Neuronal stem cell (in vitro differentiated cells): ENCODE measurements at regions not wholly inside any gene's neighbourhood (a gene's known extent, or its start where the extent isn't known, plus 50 kb on each side); places are given as distances from the start of the nearest gene placed in this dataset.

Source experiments
- DNase-seq: peaks from one replicate; pipeline ENCODE4 v3.0.0-alpha.2; 2013; ENCODE audit warnings: low spot score
- H2AFZ ChIP-seq: one replicate; pipeline ENCODE4 v1.6.1; 2013; ENCODE audit warnings: mild to moderate bottlenecking, low read length, inconsistent platforms
- H2AK5ac ChIP-seq: 2 replicates; pipeline ENCODE4 v1.6.1; 2013; ENCODE audit warnings: low read depth, mild to moderate bottlenecking, inconsistent platforms, low read length, moderate library complexity, mixed read lengths
- H2BK120ac ChIP-seq: 2 replicates; pipeline ENCODE4 v1.6.1; 2013; ENCODE audit warnings: low read depth, mild to moderate bottlenecking, inconsistent platforms, low read length, moderate library complexity, mixed read lengths
- H2BK12ac ChIP-seq: one replicate; pipeline ENCODE4 v1.6.1; 2013; ENCODE audit warnings: low read length, inconsistent platforms
- H2BK15ac ChIP-seq: 2 replicates; pipeline ENCODE4 v1.6.1; 2013; ENCODE audit warnings: mild to moderate bottlenecking, low read length, inconsistent platforms, mixed read lengths
- H2BK5ac ChIP-seq: one replicate; pipeline ENCODE4 v1.6.1; 2013; ENCODE audit warnings: inconsistent platforms, mild to moderate bottlenecking, low read length, moderate library complexity
- H3K14ac ChIP-seq: one replicate; pipeline ENCODE4 v1.6.1; 2013; ENCODE audit warnings: low read length, inconsistent platforms
- H3K18ac ChIP-seq: 2 replicates; pipeline ENCODE4 v1.6.1; 2013; ENCODE audit warnings: low read length, inconsistent platforms
- H3K23ac ChIP-seq: 2 replicates; pipeline ENCODE4 v1.6.1; 2013; ENCODE audit warnings: low read depth, mild to moderate bottlenecking, mixed read lengths, low read length, inconsistent platforms; ENCODE audit not compliant: poor library complexity
- H3K27ac ChIP-seq: replicated peaks from 3 replicates; pipeline ENCODE4 v1.5.1; 2013; ENCODE audit warnings: low read length, inconsistent platforms
- H3K27me3 ChIP-seq, 3 experiments: 2 replicates each; pipeline ENCODE4 v1.6.1; 2013; ENCODE audit warnings: low read length in 3 of 3, mild to moderate bottlenecking in 2 of 3, inconsistent platforms in 1 of 3, low read depth in 1 of 3, mixed read lengths in 1 of 3, moderate library complexity in 1 of 3; ENCODE audit not compliant: control insufficient read depth in 3 of 3, insufficient read depth in 3 of 3
- H3K36me3 ChIP-seq, 2 donors: replicated peaks in 1 of 2; 2 replicates each; pipeline ENCODE4 v1.6.1; 2013; ENCODE audit warnings: low read length in 2 of 2; ENCODE audit not compliant: control insufficient read depth in 2 of 2, insufficient read depth in 2 of 2
- H3K4ac ChIP-seq: 2 replicates; pipeline ENCODE4 v1.6.1; 2013; ENCODE audit warnings: inconsistent platforms, mild to moderate bottlenecking, low read length, moderate library complexity
- H3K4me1 ChIP-seq, 2 donors: 1 replicate in 1 of 2; 2 replicates in 1 of 2; pipeline ENCODE4 v1.6.1; 2013; ENCODE audit warnings: low read length in 2 of 2, low read depth in 1 of 2; ENCODE audit not compliant: control insufficient read depth in 2 of 2, insufficient read depth in 1 of 2
- H3K4me2 ChIP-seq: one replicate; pipeline ENCODE4 v1.6.1; 2013; ENCODE audit warnings: mild to moderate bottlenecking, low read length, inconsistent platforms; ENCODE audit not compliant: insufficient read depth, poor library complexity, severe bottlenecking
- H3K4me3 ChIP-seq, 2 donors: 2 replicates each; pipeline ENCODE4 v1.5.1; 2013; ENCODE audit warnings: low read length in 2 of 2, mild to moderate bottlenecking in 2 of 2, inconsistent platforms in 1 of 2, moderate library complexity in 1 of 2
- H3K79me1 ChIP-seq: one replicate; pipeline ENCODE4 v1.6.1; 2013; ENCODE audit warnings: low read depth, mild to moderate bottlenecking, inconsistent platforms, low read length, moderate library complexity
- H3K9ac ChIP-seq: one replicate; pipeline ENCODE4 v1.6.1; 2013; ENCODE audit warnings: mild to moderate bottlenecking, low read depth, low read length, inconsistent platforms; ENCODE audit not compliant: poor library complexity
- H3K9me3 ChIP-seq, 2 donors: replicated peaks in 1 of 2; 2 replicates each; pipeline versions ENCODE3 to v1.6.1; 2013; ENCODE audit warnings: low read length in 2 of 2, mild to moderate bottlenecking in 2 of 2, inconsistent platforms in 1 of 2, low read depth in 1 of 2, mixed read lengths in 1 of 2, moderate library complexity in 1 of 2; ENCODE audit not compliant: control insufficient read depth in 2 of 2, insufficient read depth in 1 of 2
- H4K8ac ChIP-seq: one replicate; pipeline ENCODE4 v1.6.1; 2013; ENCODE audit warnings: low read depth, mild to moderate bottlenecking, inconsistent platforms, low read length, moderate library complexity
- H4K91ac ChIP-seq: one replicate; pipeline ENCODE4 v1.6.1; 2013; ENCODE audit warnings: low read length, low read depth, mild to moderate bottlenecking, inconsistent platforms; ENCODE audit not compliant: poor library complexity
- WGBS, 2 donors: extraction: QIAGEN DNeasy Blood & Tissue Kit; methylation state at CpG; one replicate each; pipeline ENCODE4 v1.1.7; 2013; ENCODE audit warnings: missing lambda C conversion rate in 2 of 2, mixed read lengths in 1 of 2; ENCODE audit not compliant: insufficient read length in 2 of 2, insufficient replicate concordance in 1 of 2; ENCODE audit errors: extremely low coverage in 2 of 2; 5-methylcytosine and 5-hydroxymethylcytosine counted together

DNA sequence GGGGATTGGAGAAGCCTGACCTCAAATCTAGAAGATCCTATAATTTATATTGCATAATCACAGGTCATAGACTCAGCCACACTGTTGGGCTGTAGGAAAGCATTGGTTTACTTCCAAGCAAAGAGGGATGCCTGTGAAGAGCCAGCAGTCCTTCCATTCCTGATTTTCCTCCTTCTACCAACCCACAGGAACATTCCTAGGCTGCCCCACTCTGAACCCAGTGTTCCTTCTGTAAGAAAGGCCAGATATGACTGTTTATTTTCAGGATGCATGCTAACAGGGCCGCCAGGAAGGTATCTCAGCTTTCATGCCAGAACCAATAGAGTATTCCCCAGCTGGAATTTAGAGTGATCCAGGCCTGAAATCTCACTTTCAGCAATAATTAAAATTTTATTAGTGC is 197.1 kb downstream of the ETS1 start:
- Histone ChIP-seq H3K4me1 (peaks cover 6 to 16% of the 10 kb centered on the region in 2 donors), H3K27ac (no peak overlapping the region), H3K4ac (no peak overlapping the region), H2AFZ (no peak overlapping the region), H3K9ac (no peak overlapping the region), H2AK5ac (no peak overlapping the region), H3K9me3 (no peaks in the 10 kb centered on the region), H2BK15ac (no peak overlapping the region), H2BK5ac (no peak overlapping the region), H3K79me1 (no peaks in the 10 kb centered on the region), H3K18ac (no peak overlapping the region), H3K14ac (no peak overlapping the region), H3K4me3 (no peak overlapping the region), H3K4me2 (no peak overlapping the region), H3K23ac (no peak overlapping the region), H2BK120ac (no peak overlapping the region), H2BK12ac (no peak overlapping the region), H4K91ac (no peak overlapping the region), H3K36me3 (no peaks in the 10 kb centered on the region), H4K8ac (no peak overlapping the region), H3K27me3 (no peaks in the 10 kb centered on the region)
- no peak for DNase-seq
- WGBS, 2 donors, result no CpG with 5 or more reads among the region's 1 CpG

DNA sequence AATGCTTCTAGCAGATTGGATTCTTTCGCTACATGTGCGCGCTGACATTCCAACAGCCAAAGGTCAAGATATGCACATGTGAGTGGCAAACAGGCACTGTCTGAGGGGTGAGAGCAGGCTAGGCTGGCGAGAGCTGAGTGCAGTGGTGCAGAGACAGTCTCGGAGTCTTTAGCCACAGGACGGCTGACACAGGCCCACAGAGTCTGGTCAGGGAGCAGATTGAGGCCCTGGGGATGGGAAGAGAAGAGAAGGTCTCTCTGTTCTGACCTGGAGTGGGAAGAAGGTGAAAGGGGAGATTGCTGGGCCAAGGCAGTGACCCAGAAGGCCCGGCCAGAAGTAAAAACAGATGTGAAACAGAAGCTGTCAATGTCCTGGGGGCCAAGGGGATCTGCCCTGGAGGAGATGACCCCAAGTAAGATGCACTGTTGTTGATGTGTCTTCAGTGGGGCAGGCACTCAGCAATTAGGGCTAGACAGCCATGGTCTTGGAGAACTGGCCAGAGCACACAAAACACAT is 197.8 kb downstream of the ETS1 start:
- Histone ChIP-seq H4K8ac (no peak overlapping the region), H3K4me3 (no peak overlapping the region), H3K14ac (no peak overlapping the region), H2BK12ac (no peak overlapping the region), H3K18ac (peak overlapping the region; percentile 11), H3K9me3 (no peaks in the 10 kb centered on the region), H3K36me3 (no peaks in the 10 kb centered on the region), H3K4me1 (peaks cover 6 to 16% of the 10 kb centered on the region in 2 donors), H3K79me1 (no peaks in the 10 kb centered on the region), H3K9ac (no peak overlapping the region), H3K23ac (no peak overlapping the region), H4K91ac (no peak overlapping the region), H2BK120ac (no peak overlapping the region), H3K27me3 (no peaks in the 10 kb centered on the region), H2AFZ (no peak overlapping the region), H3K4me2 (no peak overlapping the region), H2BK5ac (no peak overlapping the region), H2AK5ac (no peak overlapping the region), H3K27ac (no peak overlapping the region), H2BK15ac (no peak overlapping the region), H3K4ac (no peak overlapping the region)
- WGBS, 2 donors, result no CpG with 5 or more reads among the region's 7 CpGs
- no peak for DNase-seq

DNA sequence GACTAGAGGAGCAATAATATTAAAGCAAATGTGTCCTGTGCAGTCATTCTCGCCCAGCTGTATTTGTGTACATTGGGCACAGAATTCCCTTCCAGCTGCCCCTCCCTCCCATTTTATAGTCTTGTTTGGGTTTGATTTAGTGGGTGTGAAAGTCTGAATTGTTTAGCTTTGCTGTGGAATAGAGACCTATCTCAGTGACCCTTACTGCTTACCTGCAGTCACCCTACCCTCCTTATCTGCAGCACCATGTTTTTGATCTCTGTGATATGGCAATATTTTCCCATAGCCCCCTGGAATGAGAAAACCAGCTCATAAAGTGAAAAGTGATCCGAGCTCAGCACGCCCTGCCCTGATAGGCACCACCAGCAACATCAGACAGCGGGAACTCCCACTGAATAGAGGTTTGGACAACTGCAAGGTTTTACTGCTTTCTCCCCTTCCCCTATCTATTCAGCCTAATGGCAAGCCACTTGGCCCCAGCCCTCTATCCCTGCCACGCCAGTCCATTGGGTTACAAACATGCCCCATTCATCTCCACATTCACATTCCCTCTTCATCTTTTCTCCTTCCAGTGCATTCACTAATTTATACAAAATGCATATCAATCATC is 199.0 kb downstream of the ETS1 start:
- DNase-seq, result no peak
- Histone ChIP-seq H3K27ac (no peak overlapping the region), H3K23ac (no peak overlapping the region), H3K14ac (no peak overlapping the region), H4K8ac (no peak overlapping the region), H2BK5ac (no peak overlapping the region), H2BK15ac (no peak overlapping the region), H4K91ac (no peak overlapping the region), H2AFZ (no peak overlapping the region), H3K4me3 (no peak overlapping the region), H3K9ac (no peak overlapping the region), H3K4me1 (peaks cover 6 to 16% of the 10 kb centered on the region in 2 donors), H3K18ac (no peak overlapping the region), H3K27me3 (no peaks in the 10 kb centered on the region), H3K9me3 (no peaks in the 10 kb centered on the region), H3K4ac (no peak overlapping the region), H3K4me2 (no peak overlapping the region), H2BK120ac (no peak overlapping the region), H3K79me1 (no peaks in the 10 kb centered on the region), H3K36me3 (no peaks in the 10 kb centered on the region), H2AK5ac (no peak overlapping the region), H2BK12ac (no peak overlapping the region)
- no CpG with 5 or more reads among the region's 5 CpGs for WGBS, 2 donors

DNA sequence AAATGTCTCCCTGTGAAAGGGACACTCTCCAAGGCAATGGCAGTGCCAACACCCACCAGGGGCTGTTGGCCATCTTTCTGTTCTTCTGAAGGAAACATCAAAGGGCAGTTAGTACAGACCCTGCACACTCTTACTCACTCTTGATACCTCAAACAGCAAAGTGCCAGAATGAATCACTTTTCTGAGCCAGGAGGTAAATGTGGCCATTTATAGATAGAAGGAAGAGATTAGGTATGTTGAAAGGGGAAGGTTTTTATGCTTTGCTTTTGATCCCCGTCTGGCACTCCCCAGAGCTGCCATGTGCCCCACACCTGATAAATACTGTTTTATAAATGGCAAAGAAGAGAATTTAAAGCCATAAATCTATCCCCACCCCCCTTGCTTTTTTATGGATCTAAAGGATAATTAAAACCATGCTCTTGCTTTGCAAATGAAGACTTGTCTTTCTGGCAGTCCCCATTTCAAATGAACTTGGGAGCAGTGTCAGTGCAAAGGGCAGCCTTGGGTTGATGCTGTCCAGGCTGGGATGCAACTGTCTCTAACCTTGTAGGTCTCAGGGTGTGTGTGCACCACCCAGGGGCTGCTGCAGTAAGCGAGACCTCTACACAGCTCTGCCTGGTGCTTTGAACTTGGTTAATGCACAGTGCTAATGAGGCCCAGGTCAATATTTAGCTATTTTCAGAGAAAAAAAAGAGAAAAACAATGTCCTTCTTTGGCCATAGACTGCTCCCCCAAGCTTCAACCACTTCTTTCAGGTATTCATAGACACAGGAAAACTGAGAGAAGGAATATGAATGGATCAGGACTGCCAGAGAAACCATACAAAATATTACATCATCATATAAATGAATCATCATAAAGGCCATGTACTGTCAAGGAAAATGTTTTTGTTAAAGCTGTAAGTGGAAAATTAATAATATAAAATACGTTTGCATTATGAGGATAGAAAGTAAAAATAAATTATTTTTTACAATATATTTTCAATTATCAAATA is 207.5 kb downstream of the ETS1 start:
- no peak overlapping the region for H3K14ac ChIP-seq
- no peak overlapping the region for H3K4me2 ChIP-seq
- H3K36me3 ChIP-seq, result no peaks in the 10 kb centered on the region
- no peak overlapping the region for H3K18ac ChIP-seq
- no peak overlapping the region for H2BK120ac ChIP-seq
- H2BK5ac ChIP-seq, result no peak overlapping the region
- H2AFZ ChIP-seq, result no peak overlapping the region
- no peak overlapping the region for H3K4me3 ChIP-seq
- no peaks in the 10 kb centered on the region for H3K27me3 ChIP-seq
- H4K8ac ChIP-seq, result no peak overlapping the region
- no peak overlapping the region for H2BK15ac ChIP-seq
- no peak overlapping the region for H2AK5ac ChIP-seq
- H3K4me1 ChIP-seq, result no peaks in the 10 kb centered on the region
- no CpG with 5 or more reads among the region's 3 CpGs for WGBS, 2 donors
- no peak overlapping the region for H4K91ac ChIP-seq
- H3K27ac ChIP-seq, result no peak overlapping the region
- H3K9me3 ChIP-seq, result peaks cover 2 to 6% of the 10 kb centered on the region in 2 donors
- H2BK12ac ChIP-seq, result no peak overlapping the region
- H3K9ac ChIP-seq, result no peak overlapping the region
- peaks cover 2% of the 10 kb centered on the region for H3K79me1 ChIP-seq
- no peak for DNase-seq
- H3K4ac ChIP-seq, result no peak overlapping the region
- no peak overlapping the region for H3K23ac ChIP-seq
